ENCODE measurements at regions not wholly inside any gene's neighbourhood (a gene's known extent, or its start where the extent isn't known, plus 50 kb on each side); places are given as distances from the start of the nearest gene placed in this dataset.

- TF ChIP-seq FOXA1 (IDR thresholded peaks at IDR 0.05) (no peak), ELF4 (IDR thresholded peaks at IDR 0.05) (no peak), NFRKB (IDR thresholded peaks at IDR 0.05) (no peak), BHLHE40 (IDR thresholded peaks at IDR 0.05; ENCODE audit: borderline replicate concordance) (no peak), ZNF384 (IDR thresholded peaks at IDR 0.05) (no peak), LEF1 (IDR thresholded peaks at IDR 0.05; ENCODE audit: borderline replicate concordance) (no peak)
- TF ChIP-seq, protein P1, sequence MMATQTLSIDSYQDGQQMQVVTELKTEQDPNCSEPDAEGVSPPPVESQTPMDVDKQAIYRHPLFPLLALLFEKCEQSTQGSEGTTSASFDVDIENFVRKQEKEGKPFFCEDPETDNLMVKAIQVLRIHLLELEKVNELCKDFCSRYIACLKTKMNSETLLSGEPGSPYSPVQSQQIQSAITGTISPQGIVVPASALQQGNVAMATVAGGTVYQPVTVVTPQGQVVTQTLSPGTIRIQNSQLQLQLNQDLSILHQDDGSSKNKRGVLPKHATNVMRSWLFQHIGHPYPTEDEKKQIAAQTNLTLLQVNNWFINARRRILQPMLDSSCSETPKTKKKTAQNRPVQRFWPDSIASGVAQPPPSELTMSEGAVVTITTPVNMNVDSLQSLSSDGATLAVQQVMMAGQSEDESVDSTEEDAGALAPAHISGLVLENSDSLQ (IDR thresholded peaks at IDR 0.05): no peak
- POLR2A ChIA-PET: no interaction called here
- DNase-seq (ENCODE audit: extremely low spot score): no peak
- CTCF ChIA-PET: no interaction called here
These were observed 438.6 kb downstream of the AJAP1 start for GRCh38 chr1:5093042-5093441.

- CTCF ChIA-PET: no interaction called here
- POLR2A ChIA-PET: no interaction called here
These were observed 430.3 kb downstream of the AJAP1 start for GRCh38 chr1:5084676-5085075.

DNA sequence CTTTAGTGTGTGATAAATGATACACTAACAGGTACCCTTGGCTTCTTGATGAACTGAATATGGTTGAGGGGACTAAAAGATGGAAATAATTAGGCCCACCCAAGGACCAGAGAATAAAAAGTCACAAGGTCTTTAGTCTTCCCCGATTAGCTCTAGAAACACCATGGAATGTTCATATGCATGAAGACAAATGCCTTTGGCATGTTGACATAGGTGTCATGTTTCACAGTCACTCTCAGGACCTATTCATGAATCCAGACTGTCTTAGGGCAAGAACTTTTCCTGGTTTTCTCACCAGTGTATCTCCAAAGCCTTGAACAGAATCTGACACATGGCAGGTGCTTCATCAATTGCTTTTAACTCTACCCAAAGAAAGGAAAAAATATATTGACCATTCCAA lies 412.8 kb downstream of the AJAP1 start:
- no peak for DNase-seq (ENCODE audit: extremely low spot score)
- no peak for TF ChIP-seq ZNF384 (IDR thresholded peaks at IDR 0.05)
- TF ChIP-seq FOXK2 (IDR thresholded peaks at IDR 0.05): no peak
- no peak for TF ChIP-seq SP1 (IDR thresholded peaks at IDR 0.05)
- TF ChIP-seq CTBP1 (IDR thresholded peaks at IDR 0.05; ENCODE audit: borderline replicate concordance): no peak
- TF ChIP-seq ARNT (IDR thresholded peaks at IDR 0.05): no peak
- no peak for TF ChIP-seq NFRKB (IDR thresholded peaks at IDR 0.05)
- no peak for TF ChIP-seq FOXM1 (IDR thresholded peaks at IDR 0.05; ENCODE audit: borderline replicate concordance)
- TF ChIP-seq TARDBP (IDR thresholded peaks at IDR 0.05): no peak
- TF ChIP-seq SUZ12 (IDR thresholded peaks at IDR 0.05): no peak
- TF ChIP-seq BHLHE40 (IDR thresholded peaks at IDR 0.05; ENCODE audit: borderline replicate concordance): no peak
- ChIA-PET CTCF (no interaction called here), POLR2A (no interaction called here)

More at GRCh38 chr1:5084676-5085075, 430.3 kb downstream of the AJAP1 start:
- TF ChIP-seq SP1 (IDR thresholded peaks at IDR 0.05): no peak
- TF ChIP-seq ZNF384 (IDR thresholded peaks at IDR 0.05): no peak
- TF ChIP-seq FOXM1 (IDR thresholded peaks at IDR 0.05; ENCODE audit: borderline replicate concordance): no peak
- TF ChIP-seq TARDBP (IDR thresholded peaks at IDR 0.05): no peak
- no peak for TF ChIP-seq SUZ12 (IDR thresholded peaks at IDR 0.05)
- no peak for TF ChIP-seq ARNT (IDR thresholded peaks at IDR 0.05)
- no peak for TF ChIP-seq ELF4 (IDR thresholded peaks at IDR 0.05)
- no peak for TF ChIP-seq BHLHE40 (IDR thresholded peaks at IDR 0.05; ENCODE audit: borderline replicate concordance)
- no peak for TF ChIP-seq CTBP1 (IDR thresholded peaks at IDR 0.05; ENCODE audit: borderline replicate concordance)
- TF ChIP-seq HDGF (IDR thresholded peaks at IDR 0.05; ENCODE audit: borderline replicate concordance): no peak
- no peak for TF ChIP-seq NFRKB (IDR thresholded peaks at IDR 0.05)
- TF ChIP-seq LEF1 (IDR thresholded peaks at IDR 0.05; ENCODE audit: borderline replicate concordance): no peak
- no peak for TF ChIP-seq L3MBTL2 (conservative IDR thresholded peaks at IDR 0.05)
- TF ChIP-seq, protein P1 (IDR thresholded peaks at IDR 0.05): no peak
- no peak for DNase-seq (ENCODE audit: extremely low spot score)

DNA sequence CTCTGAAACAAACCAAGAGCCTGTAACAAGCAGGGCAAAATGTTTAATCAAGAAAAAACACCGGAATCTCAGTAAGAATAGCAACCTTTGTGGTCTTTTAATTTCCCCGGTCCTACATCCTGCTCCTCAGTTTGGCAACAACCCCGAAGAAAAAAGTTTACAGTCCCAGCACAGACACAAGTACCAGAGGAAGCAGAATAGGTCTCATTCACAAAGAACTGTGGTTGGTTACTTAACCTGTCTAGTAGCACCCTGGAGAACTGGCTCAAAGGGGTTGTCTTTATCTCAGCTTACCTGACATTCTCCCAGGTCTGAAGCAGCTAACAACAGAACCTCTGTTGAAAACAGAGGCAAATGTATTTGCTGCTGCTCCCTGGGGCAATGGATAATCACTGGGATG lies 399.3 kb downstream of the AJAP1 start:
- CTCF ChIA-PET: no interaction called here
- no peak for DNase-seq (ENCODE audit: extremely low spot score)
- no peak for TF ChIP-seq FOXK2 (IDR thresholded peaks at IDR 0.05)
- TF ChIP-seq SP1 (IDR thresholded peaks at IDR 0.05): no peak
- no peak for TF ChIP-seq L3MBTL2 (conservative IDR thresholded peaks at IDR 0.05)
- TF ChIP-seq, protein P1 (IDR thresholded peaks at IDR 0.05): no peak
- no peak for TF ChIP-seq NFRKB (IDR thresholded peaks at IDR 0.05)
- no peak for TF ChIP-seq CTBP1 (IDR thresholded peaks at IDR 0.05; ENCODE audit: borderline replicate concordance)
- no peak for TF ChIP-seq BHLHE40 (IDR thresholded peaks at IDR 0.05; ENCODE audit: borderline replicate concordance)
- TF ChIP-seq LEF1 (IDR thresholded peaks at IDR 0.05; ENCODE audit: borderline replicate concordance): no peak
- no peak for TF ChIP-seq FOXM1 (IDR thresholded peaks at IDR 0.05; ENCODE audit: borderline replicate concordance)
- POLR2A ChIA-PET: no interaction called here

GRCh38 chr1:5029136-5029535 lies 374.7 kb downstream of the AJAP1 start:
- POLR2A ChIA-PET: no interaction called here
- DNase-seq (ENCODE audit: extremely low spot score): no peak
- CTCF ChIA-PET: no interaction called here
- TF ChIP-seq FOXA1 (IDR thresholded peaks at IDR 0.05) (no peak), SUZ12 (IDR thresholded peaks at IDR 0.05) (no peak)

DNA sequence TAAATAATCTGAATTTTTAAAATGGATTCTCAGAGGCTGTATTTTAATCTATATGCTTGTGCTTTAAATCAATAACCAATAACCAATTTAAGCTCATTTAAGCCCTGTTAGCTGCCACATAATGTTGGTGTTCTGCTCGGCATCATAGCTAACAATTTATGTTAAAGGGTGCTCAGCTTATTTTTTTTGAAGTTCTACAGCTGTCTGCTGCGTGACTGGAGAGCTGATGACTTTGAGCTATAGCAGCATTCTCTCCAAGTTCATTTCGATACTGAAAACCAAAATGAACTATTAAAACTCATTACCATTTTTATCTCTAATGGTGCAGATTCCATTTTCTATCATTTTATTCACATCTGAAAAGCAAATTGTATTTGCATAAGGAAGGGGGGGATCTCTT lies 357.8 kb downstream of the AJAP1 start:
- POLR2A ChIA-PET: no interaction called here
- CTCF ChIA-PET: no interaction called here
- no peak for DNase-seq (ENCODE audit: extremely low spot score)
- no peak for TF ChIP-seq ZNF384 (IDR thresholded peaks at IDR 0.05)
- no peak for TF ChIP-seq LEF1 (IDR thresholded peaks at IDR 0.05; ENCODE audit: borderline replicate concordance)
- no peak for TF ChIP-seq SUZ12 (IDR thresholded peaks at IDR 0.05)
- TF ChIP-seq FOXA1 (IDR thresholded peaks at IDR 0.05): no peak
- TF ChIP-seq HDGF (IDR thresholded peaks at IDR 0.05; ENCODE audit: borderline replicate concordance): no peak
- no peak for TF ChIP-seq FOXK2 (IDR thresholded peaks at IDR 0.05)
- TF ChIP-seq ELF4 (IDR thresholded peaks at IDR 0.05): no peak
- TF ChIP-seq SP1 (IDR thresholded peaks at IDR 0.05): no peak

DNA sequence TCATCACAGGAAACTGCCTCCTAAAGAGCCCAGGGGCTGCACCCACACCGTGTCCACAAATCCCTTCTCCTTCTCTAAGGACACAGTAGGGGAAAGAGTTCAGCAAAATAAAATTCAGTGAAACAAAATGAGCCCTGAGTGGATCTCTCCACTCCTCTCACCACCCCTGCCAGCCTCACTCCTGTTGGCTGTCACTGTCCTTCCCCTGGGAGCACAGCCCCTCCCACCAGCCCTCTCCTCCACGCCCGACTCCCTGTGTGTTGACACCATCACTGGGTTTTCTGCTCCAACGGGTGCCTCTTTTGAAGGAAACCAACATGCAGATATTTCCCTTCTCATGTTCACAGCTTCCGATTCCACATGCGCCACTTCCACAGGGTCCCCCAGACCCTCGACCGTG lies 356.2 kb downstream of the AJAP1 start:
- TF ChIP-seq SUZ12 (IDR thresholded peaks at IDR 0.05): no peak
- TF ChIP-seq NFRKB (IDR thresholded peaks at IDR 0.05): no peak
- no peak for TF ChIP-seq ARNT (IDR thresholded peaks at IDR 0.05)
- TF ChIP-seq FOXM1 (IDR thresholded peaks at IDR 0.05; ENCODE audit: borderline replicate concordance): no peak
- TF ChIP-seq, protein P1 (IDR thresholded peaks at IDR 0.05): no peak
- no peak for TF ChIP-seq TARDBP (IDR thresholded peaks at IDR 0.05)
- no peak for TF ChIP-seq SP1 (IDR thresholded peaks at IDR 0.05)
- TF ChIP-seq FOXA1 (IDR thresholded peaks at IDR 0.05): no peak
- TF ChIP-seq LEF1 (IDR thresholded peaks at IDR 0.05; ENCODE audit: borderline replicate concordance): no peak
- ChIA-PET POLR2A (no interaction called here), CTCF (no interaction called here)
- DNase-seq (ENCODE audit: extremely low spot score): no peak

All from HEK293T (cell line).